RWPE1 (cell line): ENCODE measurements at regions not wholly inside any gene's neighbourhood (a gene's known extent, or its start where the extent isn't known, plus 50 kb on each side); places are given as distances from the start of the nearest gene placed in this dataset.

Source experiments
- CTCF ChIA-PET: fragments of 350-600 bp; sonication (Branson Sonifier 250); formaldehyde crosslinking; extraction: SDS; loops from one replicate; lab custom pipeline; 2021; lab: Yijun Ruan, JAX
- POLR2A ChIA-PET: fragments of 400-600 bp; formaldehyde crosslinking; extraction: SDS; loops from one replicate; lab custom pipeline; 2020; ENCODE audit warnings: antibody characterized with exemption; ENCODE audit not compliant: low non-redundant PET; lab: Yijun Ruan, JAX
- DNase-seq: peaks from one replicate; pipeline ENCODE4 v3.0.0; 2012; ENCODE audit warnings: low spot score
- H3K27ac ChIP-seq: fragments of 450-650 bp; 2 replicates; pipeline ENCODE4 v1.5.1; 2017
- TF ChIP-seq, protein P1 (sequence below): fragments of 450-650 bp; conservative IDR thresholded peaks from 2 replicates; pipeline ENCODE4 v1.5.1; 2017; ENCODE audit warnings: low read depth, mild to moderate bottlenecking

GRCh38 chr2:15770606-15771005 is 169.7 kb upstream of the MYCN start:
- H3K27ac ChIP-seq: no peak overlapping the region
- DNase-seq: no peak
- CTCF ChIA-PET: interaction anchor here (0.7 kb wide), 2 partner anchors 44 to 100 kb away, joined by 3 to 4 read pairs; no protein-coding TSS in a partner anchor
- TF ChIP-seq, protein P1, sequence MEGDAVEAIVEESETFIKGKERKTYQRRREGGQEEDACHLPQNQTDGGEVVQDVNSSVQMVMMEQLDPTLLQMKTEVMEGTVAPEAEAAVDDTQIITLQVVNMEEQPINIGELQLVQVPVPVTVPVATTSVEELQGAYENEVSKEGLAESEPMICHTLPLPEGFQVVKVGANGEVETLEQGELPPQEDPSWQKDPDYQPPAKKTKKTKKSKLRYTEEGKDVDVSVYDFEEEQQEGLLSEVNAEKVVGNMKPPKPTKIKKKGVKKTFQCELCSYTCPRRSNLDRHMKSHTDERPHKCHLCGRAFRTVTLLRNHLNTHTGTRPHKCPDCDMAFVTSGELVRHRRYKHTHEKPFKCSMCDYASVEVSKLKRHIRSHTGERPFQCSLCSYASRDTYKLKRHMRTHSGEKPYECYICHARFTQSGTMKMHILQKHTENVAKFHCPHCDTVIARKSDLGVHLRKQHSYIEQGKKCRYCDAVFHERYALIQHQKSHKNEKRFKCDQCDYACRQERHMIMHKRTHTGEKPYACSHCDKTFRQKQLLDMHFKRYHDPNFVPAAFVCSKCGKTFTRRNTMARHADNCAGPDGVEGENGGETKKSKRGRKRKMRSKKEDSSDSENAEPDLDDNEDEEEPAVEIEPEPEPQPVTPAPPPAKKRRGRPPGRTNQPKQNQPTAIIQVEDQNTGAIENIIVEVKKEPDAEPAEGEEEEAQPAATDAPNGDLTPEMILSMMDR: no peak
- POLR2A ChIA-PET: no interaction called here

- no peak overlapping the region for H3K27ac ChIP-seq
- POLR2A ChIA-PET: no interaction called here
- no peak for DNase-seq
- CTCF ChIA-PET: interaction anchor here (0.7 kb wide), 1 partner anchor 100 kb away, joined by 4 read pairs; no protein-coding TSS in a partner anchor
- TF ChIP-seq, protein P1: no peak
These were observed 169.2 kb upstream of the MYCN start for GRCh38 chr2:15771124-15771523.

GRCh38 chr2:15772086-15772595 is 168.2 kb upstream of the MYCN start:
- CTCF ChIA-PET: no interaction called here
- TF ChIP-seq, protein P1: no peak
- H3K27ac ChIP-seq: no peak overlapping the region
- no peak for DNase-seq
- POLR2A ChIA-PET: no interaction called here

DNA sequence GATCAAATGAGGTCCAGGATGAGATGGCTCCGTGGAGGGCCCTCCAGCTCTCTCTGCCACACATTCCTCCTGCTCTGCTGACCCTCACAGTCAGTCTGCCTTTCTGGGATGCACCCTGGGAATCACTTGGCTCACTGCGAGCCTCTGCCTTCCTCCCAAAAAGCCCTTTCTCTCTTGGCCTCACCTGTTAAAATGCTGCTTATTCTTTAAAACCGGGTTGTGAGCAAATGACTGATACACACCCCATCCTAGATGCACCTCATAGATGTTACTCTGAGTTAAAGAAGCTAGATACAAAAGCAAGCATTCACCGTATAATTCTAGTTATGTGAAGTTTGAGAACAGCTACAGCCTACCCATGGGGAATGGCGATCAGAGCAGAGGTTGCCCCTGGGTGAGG is 167.7 kb upstream of the MYCN start:
- ChIA-PET CTCF (no interaction called here), POLR2A (no interaction called here)
- H3K27ac ChIP-seq: no peak overlapping the region
- DNase-seq: no peak
- TF ChIP-seq, protein P1: no peak

DNA sequence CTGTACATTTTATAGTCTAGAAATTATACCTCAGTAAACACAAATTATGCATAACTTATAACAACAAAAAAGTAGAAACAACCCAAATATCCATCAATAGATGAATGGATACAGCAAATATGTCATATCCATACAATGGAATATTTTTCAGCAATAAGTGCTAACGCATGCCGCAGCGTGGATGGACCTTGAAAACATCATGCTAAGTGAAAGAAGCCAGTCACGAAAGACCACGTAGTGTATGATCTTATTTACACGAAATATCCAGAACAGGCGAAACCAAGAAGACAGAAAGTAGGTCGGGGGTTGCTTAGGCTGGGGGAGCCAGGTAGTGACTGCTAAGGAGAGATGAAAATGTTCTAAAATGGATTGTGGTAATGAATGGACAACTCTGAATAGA is 167.1 kb upstream of the MYCN start:
- ChIA-PET CTCF (no interaction called here), POLR2A (no interaction called here)
- DNase-seq: no peak
- H3K27ac ChIP-seq: no peak overlapping the region
- TF ChIP-seq, protein P1: no peak

DNA sequence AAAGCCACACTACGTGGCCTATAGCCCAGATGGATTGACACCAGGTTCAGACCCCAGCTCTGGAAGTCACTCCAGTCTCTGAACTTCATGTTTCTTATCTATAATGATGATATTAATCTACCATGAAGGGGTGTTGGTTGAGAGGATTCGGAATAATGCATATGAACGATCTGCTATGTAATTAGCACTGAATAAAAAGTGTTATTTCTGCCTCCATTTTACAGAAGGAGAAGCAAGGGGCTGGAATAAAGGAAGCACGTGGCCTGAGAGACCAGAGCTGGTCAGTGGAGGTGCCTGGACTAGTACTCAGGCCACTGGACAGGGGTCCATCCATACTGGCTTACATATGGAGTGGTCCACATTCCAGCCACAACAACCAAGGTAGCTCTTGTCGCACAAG is 166.5 kb upstream of the MYCN start:
- no peak overlapping the region for H3K27ac ChIP-seq
- no peak for DNase-seq
- ChIA-PET CTCF (no interaction called here), POLR2A (no interaction called here)
- TF ChIP-seq, protein P1: no peak
